Ishikawa (cell line): ENCODE measurements at regions not wholly inside any gene's neighbourhood (a gene's known extent, or its start where the extent isn't known, plus 50 kb on each side); places are given as distances from the start of the nearest gene placed in this dataset.

Experiments
- CEBPB ChIP-seq: IDR thresholded peaks from 2 replicates; pipeline ENCODE4 v1.6.1; 2012
- CREB1 ChIP-seq: IDR thresholded peaks from 2 replicates; pipeline ENCODE4 v1.6.1; 2012; ENCODE audit warnings: low read depth
- EGR1 ChIP-seq: IDR thresholded peaks from 2 replicates; pipeline ENCODE4 v1.6.1; 2012
- EP300 ChIP-seq: IDR thresholded peaks from 2 replicates; pipeline ENCODE4 v1.6.1; 2012; ENCODE audit warnings: borderline replicate concordance
- FOXM1 ChIP-seq: IDR thresholded peaks from 2 replicates; pipeline ENCODE4 v1.6.1; 2012; ENCODE audit warnings: low read depth, borderline replicate concordance
- MAX ChIP-seq: IDR thresholded peaks from 2 replicates; pipeline ENCODE4 v1.6.1; 2012
- NFIC ChIP-seq: IDR thresholded peaks from 2 replicates; pipeline ENCODE4 v1.6.1; 2012
- RAD21 ChIP-seq: IDR thresholded peaks from 2 replicates; pipeline ENCODE4 v1.6.1; 2012; ENCODE audit warnings: low read depth
- REST ChIP-seq: IDR thresholded peaks from 2 replicates; pipeline ENCODE4 v1.6.1; 2012; ENCODE audit warnings: low read depth, mild to moderate bottlenecking
- TAF1 ChIP-seq: IDR thresholded peaks from 2 replicates; pipeline ENCODE4 v1.6.1; 2012; ENCODE audit warnings: low read depth, mild to moderate bottlenecking
- TCF12 ChIP-seq: IDR thresholded peaks from 2 replicates; pipeline ENCODE4 v1.6.1; 2012; ENCODE audit warnings: low read depth
- TEAD4 ChIP-seq: IDR thresholded peaks from 2 replicates; pipeline ENCODE4 v1.6.1; 2012
- USF1 ChIP-seq: IDR thresholded peaks from 2 replicates; pipeline ENCODE4 v1.6.1; 2012
- YY1 ChIP-seq: IDR thresholded peaks from 2 replicates; pipeline ENCODE4 v1.6.1; 2012; ENCODE audit warnings: low read depth
- ZBTB7A ChIP-seq: IDR thresholded peaks from 2 replicates; pipeline ENCODE4 v1.6.1; 2012; ENCODE audit warnings: low read depth

- no peak for TF ChIP-seq TAF1
- no peak for TF ChIP-seq EGR1
- TF ChIP-seq REST, result no peak
- TF ChIP-seq NFIC, result no peak
Observed at GRCh38 chr2:211170843-211171242, 614.4 kb downstream of the CPS1 start.

GRCh38 chr2:211174021-211174420 is 617.6 kb downstream of the CPS1 start:
- TF ChIP-seq TAF1 (no peak), REST (no peak), MAX (no peak), RAD21 (no peak), USF1 (no peak), TEAD4 (no peak), CREB1 (no peak), ZBTB7A (no peak), YY1 (no peak), EGR1 (no peak), TCF12 (no peak), EP300 (no peak), FOXM1 (no peak), NFIC (no peak), CEBPB (no peak)

GRCh38 chr2:211174631-211175030 is 618.2 kb downstream of the CPS1 start:
- TF ChIP-seq MAX (no peak), EP300 (no peak), EGR1 (no peak)

GRCh38 chr2:211175956-211176355 is 619.6 kb downstream of the CPS1 start:
- TF ChIP-seq RAD21, result no peak

- TF ChIP-seq CEBPB, result no peak
- TF ChIP-seq FOXM1, result no peak
- TF ChIP-seq NFIC, result no peak
- TF ChIP-seq TEAD4, result no peak
- TF ChIP-seq REST, result no peak
- no peak for TF ChIP-seq CREB1
- TF ChIP-seq RAD21, result no peak
- TF ChIP-seq YY1, result no peak
- no peak for TF ChIP-seq MAX
- TF ChIP-seq USF1, result no peak
- TF ChIP-seq TCF12, result no peak
- TF ChIP-seq EP300, result no peak
- TF ChIP-seq ZBTB7A, result no peak
- TF ChIP-seq TAF1, result no peak
Observed at GRCh38 chr2:211176514-211177141, 620.2 kb downstream of the CPS1 start.
